Prostate gland (tissue), 2 donors: ENCODE measurements at regions not wholly inside any gene's neighbourhood (a gene's known extent, or its start where the extent isn't known, plus 50 kb on each side); places are given as distances from the start of the nearest gene placed in this dataset.

Experiments used
- POLR2A ChIP-seq: fragments of 450-650 bp; IDR thresholded peaks from one replicate; pipeline ENCODE4 v1.6.1; 2016; ENCODE audit warnings: antibody characterized with exemption, mild to moderate bottlenecking
- POLR2AphosphoS5 ChIP-seq: sonication (generic); formaldehyde crosslinking; IDR thresholded peaks from one replicate; pipeline ENCODE4 v1.6.1; 2017; ENCODE audit warnings: antibody characterized with exemption
- TF ChIP-seq, protein P1 (sequence below), 4 experiments: fragments of 200-600 bp in 2 of 4; fragments of 450-650 bp in 2 of 4; sonication (generic) in 2 of 4; IDR thresholded peaks; 1 replicate in 3 of 4; 2 replicates in 1 of 4; pipeline ENCODE4 v1.5.1; 2016 to 2019; ENCODE audit warnings: antibody characterized with exemption in 4 of 4, mild to moderate bottlenecking in 2 of 4, moderate library complexity in 2 of 4

DNA sequence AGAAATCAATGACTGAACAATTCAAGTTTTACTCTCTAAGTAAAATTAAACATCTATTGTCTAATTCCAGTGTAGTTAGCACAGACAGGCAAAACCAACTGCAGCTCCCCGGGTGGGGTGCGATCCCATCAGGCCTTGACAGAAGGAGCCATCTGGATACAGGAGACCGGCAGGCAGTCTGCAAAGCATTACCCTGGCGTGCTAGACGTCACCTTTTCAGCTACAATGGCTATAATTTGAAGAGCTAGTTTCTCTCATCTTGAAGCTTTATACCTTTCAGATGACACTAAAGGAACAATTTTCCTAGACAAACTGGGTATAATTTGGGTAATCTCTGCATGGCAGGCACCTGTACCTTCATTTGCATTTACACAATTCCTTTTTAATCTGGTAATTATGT lies 761.5 kb upstream of the SOX11 start:
- no peak for TF ChIP-seq POLR2A
- TF ChIP-seq, protein P1, sequence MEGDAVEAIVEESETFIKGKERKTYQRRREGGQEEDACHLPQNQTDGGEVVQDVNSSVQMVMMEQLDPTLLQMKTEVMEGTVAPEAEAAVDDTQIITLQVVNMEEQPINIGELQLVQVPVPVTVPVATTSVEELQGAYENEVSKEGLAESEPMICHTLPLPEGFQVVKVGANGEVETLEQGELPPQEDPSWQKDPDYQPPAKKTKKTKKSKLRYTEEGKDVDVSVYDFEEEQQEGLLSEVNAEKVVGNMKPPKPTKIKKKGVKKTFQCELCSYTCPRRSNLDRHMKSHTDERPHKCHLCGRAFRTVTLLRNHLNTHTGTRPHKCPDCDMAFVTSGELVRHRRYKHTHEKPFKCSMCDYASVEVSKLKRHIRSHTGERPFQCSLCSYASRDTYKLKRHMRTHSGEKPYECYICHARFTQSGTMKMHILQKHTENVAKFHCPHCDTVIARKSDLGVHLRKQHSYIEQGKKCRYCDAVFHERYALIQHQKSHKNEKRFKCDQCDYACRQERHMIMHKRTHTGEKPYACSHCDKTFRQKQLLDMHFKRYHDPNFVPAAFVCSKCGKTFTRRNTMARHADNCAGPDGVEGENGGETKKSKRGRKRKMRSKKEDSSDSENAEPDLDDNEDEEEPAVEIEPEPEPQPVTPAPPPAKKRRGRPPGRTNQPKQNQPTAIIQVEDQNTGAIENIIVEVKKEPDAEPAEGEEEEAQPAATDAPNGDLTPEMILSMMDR (IDR thresholded peaks at IDR 0.05) = no peak
- TF ChIP-seq POLR2AphosphoS5 = no peak
